BLaER1 treated with 17β-estradiol and CSF1 and Interleukin-3, amounts not matched to agents 10 nM and 100 nM (cell line): ENCODE measurements at regions not wholly inside any gene's neighbourhood (a gene's known extent, or its start where the extent isn't known, plus 50 kb on each side); places are given as distances from the start of the nearest gene placed in this dataset.
A peak's percentile ranks its signal among the peaks of the same experiment; 100 is the strongest.

Source experiments
- H3K27ac ChIP-seq, 11 experiments: shearing (Covaris generic); formaldehyde crosslinking; 2 replicates each; pipeline ENCODE4 v1.8.1; 2022
- H3K27me3 ChIP-seq, 11 experiments: shearing (Covaris generic); formaldehyde crosslinking; 2 replicates each; pipeline ENCODE4 v1.8.1; 2022
- H3K36me3 ChIP-seq, 11 experiments: shearing (Covaris generic); formaldehyde crosslinking; 2 replicates each; pipeline ENCODE4 v1.8.1; 2022
- H3K4me1 ChIP-seq, 10 experiments: shearing (Covaris generic); formaldehyde crosslinking; 2 replicates each; pipeline ENCODE4 v1.8.1; 2022
- H3K4me2 ChIP-seq, 11 experiments: shearing (Covaris generic); formaldehyde crosslinking; 2 replicates each; pipeline ENCODE4 v1.8.1; 2022
- H3K4me3 ChIP-seq, 10 experiments: shearing (Covaris generic); formaldehyde crosslinking; 2 replicates each; pipeline ENCODE4 v1.8.1; 2022
- H3K9ac ChIP-seq, 11 experiments: shearing (Covaris generic); formaldehyde crosslinking; 2 replicates each; pipeline ENCODE4 v1.8.1; 2022
- H3K9me3 ChIP-seq, 11 experiments: shearing (Covaris generic); formaldehyde crosslinking; replicated peaks in 1 of 11; 2 replicates each; pipeline ENCODE4 v1.8.1; 2022
- H4K20me1 ChIP-seq, 11 experiments: shearing (Covaris generic); formaldehyde crosslinking; 2 replicates each; pipeline ENCODE4 v1.8.1; 2022
- Cebpa-rat ChIP-seq, 11 experiments: shearing (Covaris generic); IDR thresholded peaks; 2 replicates each; pipeline ENCODE4 v1.8.1; 2022

DNA sequence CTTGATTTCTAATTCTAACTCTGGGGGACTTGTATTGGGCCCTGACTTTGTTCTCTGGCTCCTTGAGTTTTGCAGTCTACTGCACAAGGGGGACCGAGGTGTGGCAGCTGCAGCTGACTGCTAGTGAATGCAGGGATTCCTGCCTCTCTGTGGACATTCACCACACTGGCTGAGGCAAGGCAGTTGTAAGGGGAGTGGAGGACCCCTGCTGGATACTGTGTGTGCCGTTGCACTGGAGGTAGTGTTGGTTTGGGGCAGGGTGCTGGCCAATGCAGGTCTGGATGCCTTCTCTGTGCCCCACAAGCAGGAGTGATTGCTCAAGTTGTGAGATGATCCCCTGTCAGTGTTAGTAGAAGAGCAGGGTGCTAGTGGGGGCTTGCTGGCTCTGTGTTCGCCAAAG, 626.1 kb downstream of the SQOR start:
- H3K27ac ChIP-seq, result no peak overlapping the region
- H3K4me1 ChIP-seq, result no peaks in the 10 kb centered on the region
- no peaks in the 10 kb centered on the region for H3K27me3 ChIP-seq
- TF ChIP-seq Cebpa-rat (IDR thresholded peaks at IDR 0.05), result no peak
- H3K4me2 ChIP-seq, result no peak overlapping the region
- H3K36me3 ChIP-seq, result no peaks in the 10 kb centered on the region
- peaks cover 0 to 14% (median 0%) of the 10 kb centered on the region in 11 experiments; a peak in 2 of 22 replicates for H3K9me3 ChIP-seq
- no peaks in the 10 kb centered on the region for H4K20me1 ChIP-seq
- no peak overlapping the region for H3K4me3 ChIP-seq
- no peak overlapping the region for H3K9ac ChIP-seq

DNA sequence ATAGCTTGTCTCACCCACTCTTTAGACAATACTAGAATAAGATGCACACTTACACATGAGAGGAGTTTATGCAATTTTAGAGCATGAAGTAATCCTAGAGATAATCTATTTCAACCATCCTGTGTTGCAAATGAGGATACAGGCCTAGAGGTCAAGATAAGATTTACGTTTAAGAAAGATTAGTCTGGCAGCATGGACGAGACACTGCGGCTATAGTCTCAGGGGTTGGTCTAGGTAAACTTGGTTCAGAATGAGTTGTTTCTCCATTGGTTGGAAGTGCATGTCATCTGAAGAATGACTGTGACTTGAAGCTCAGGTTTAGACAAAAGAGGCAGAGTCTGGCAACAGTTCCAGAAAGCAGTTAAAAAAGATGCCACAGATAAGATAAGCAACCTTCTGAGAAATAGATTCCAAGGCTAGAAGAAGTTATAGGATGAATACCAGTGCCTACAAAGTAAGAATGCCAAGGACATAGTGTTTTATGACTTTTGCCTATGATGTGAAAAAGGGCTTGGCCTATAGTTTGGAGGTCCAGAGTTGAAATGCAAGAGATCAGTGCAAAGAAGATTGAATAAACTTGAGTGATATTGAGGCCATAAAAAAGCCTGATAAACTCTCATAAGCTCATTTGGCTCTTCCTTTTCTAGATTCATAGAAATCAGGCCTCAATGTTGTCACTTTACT, 631.0 kb downstream of the SQOR start:
- no peak overlapping the region for H3K9ac ChIP-seq
- TF ChIP-seq Cebpa-rat (IDR thresholded peaks at IDR 0.05), result no peak
- no peak overlapping the region for H3K27ac ChIP-seq

DNA sequence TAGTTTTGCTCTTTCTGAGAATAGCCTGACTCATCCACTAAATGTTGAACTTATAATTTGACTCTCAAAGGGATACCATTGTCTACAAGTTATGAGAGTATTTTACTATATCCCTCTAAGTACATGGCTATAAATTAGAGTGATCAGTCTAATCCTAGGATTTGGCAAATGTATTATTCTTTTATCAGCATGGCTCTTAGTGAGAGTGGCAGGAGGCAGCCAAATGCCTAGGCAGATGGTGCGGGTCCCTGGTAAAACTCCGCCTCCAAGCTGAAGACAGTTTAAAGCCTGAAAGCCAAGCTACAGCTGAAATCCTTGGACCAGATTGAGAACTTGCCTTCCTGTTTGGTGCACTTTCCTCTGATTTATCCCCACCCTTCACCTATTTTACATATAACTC, 631.8 kb downstream of the SQOR start:
- H3K4me1 ChIP-seq, result no peaks in the 10 kb centered on the region
- H3K4me3 ChIP-seq, result no peak overlapping the region
- no peaks in the 10 kb centered on the region for H3K36me3 ChIP-seq
- H4K20me1 ChIP-seq, result no peaks in the 10 kb centered on the region
- no peak for TF ChIP-seq Cebpa-rat (IDR thresholded peaks at IDR 0.05)
- H3K27me3 ChIP-seq, result no peaks in the 10 kb centered on the region
- H3K4me2 ChIP-seq, result no peak overlapping the region
- H3K27ac ChIP-seq, result no peak overlapping the region
- no peak overlapping the region for H3K9ac ChIP-seq
- H3K9me3 ChIP-seq, result 0 out of 22 replicates have a peak, but pooled peaks cover 0 to 6% (median 0%) of the 10 kb centered on the region in 11 experiments

More for the DNA sequence above, 631.0 kb downstream of the SQOR start:
- Histone ChIP-seq H3K27me3 (no peaks in the 10 kb centered on the region), H3K9me3 (peaks cover 0 to 10% (median 0%) of the 10 kb centered on the region in 11 experiments; a peak in 2 of 22 replicates), H3K36me3 (no peaks in the 10 kb centered on the region), H3K4me3 (no peak overlapping the region), H4K20me1 (no peaks in the 10 kb centered on the region), H3K4me2 (no peak overlapping the region), H3K4me1 (no peaks in the 10 kb centered on the region)

DNA sequence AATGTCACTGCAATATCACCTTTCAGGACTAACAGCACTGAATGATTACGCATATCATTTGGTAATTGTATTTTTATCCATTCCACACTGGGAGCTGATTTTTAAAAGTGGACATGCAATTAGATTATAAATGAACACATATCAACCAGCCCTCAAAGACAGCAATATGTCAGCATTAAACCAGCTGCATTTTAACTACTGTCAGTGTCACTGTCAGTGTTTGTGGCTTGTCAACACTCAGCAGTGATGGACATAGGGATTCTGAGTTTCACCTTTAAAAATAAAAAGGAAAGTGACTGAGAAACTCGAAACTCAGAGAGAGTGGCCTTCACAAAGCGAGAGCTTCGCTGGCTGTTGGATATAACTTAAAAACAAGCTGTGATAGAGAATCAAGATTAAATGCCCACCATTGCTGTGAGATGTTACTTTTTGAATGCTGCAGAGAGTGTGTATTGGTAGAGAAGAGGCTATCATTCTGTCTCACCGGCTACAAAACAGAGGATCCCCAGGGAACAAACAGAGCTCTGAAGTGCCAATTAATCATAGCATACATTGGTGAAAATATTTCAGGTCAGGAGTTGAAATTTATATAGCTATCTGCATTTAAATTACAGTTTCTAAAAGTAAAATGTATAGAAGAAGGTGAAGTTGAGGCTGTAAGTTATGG, 635.8 kb downstream of the SQOR start:
- TF ChIP-seq Cebpa-rat (IDR thresholded peaks at IDR 0.05), result no peak
- no peaks in the 10 kb centered on the region for H3K36me3 ChIP-seq
- H3K4me1 ChIP-seq, result no peaks in the 10 kb centered on the region
- no peak overlapping the region for H3K27ac ChIP-seq
- no peaks in the 10 kb centered on the region for H3K27me3 ChIP-seq
- H4K20me1 ChIP-seq, result no peaks in the 10 kb centered on the region
- no peaks in the 10 kb centered on the region for H3K9me3 ChIP-seq
- H3K4me2 ChIP-seq, result no peak overlapping the region
- H3K4me3 ChIP-seq, result no peak overlapping the region
- no peak overlapping the region for H3K9ac ChIP-seq

DNA sequence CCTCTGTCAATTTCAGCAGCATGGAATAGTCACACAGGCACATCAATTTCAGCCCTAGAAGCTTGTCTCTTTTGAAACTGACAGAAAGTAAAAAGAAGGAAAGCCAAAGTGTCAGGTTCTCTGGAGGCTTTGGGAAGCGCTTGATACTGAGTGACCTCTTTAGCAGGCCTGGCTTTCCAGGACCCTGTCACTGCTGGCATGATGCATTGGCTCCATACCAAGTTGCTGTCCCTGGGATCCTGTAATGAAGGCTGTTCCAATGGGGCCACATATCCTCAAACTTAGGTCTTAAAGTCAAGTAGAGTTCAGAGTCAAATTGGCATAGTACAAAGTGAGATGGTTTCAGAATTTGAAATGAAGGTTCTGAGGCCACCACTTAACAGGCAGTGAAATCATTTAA, 640.9 kb downstream of the SQOR start:
- Histone ChIP-seq H3K36me3 (no peaks in the 10 kb centered on the region), H3K27me3 (no peaks in the 10 kb centered on the region), H3K4me1 (peaks cover 5 to 25% (median 16%) of the 10 kb centered on the region in 10 experiments; a peak in 15 of 20 replicates), H3K4me2 (no peak overlapping the region), H3K9me3 (no peaks in the 10 kb centered on the region), H3K4me3 (no peak overlapping the region), H3K9ac (no peak overlapping the region), H3K27ac (no peak overlapping the region), H4K20me1 (no peaks in the 10 kb centered on the region)
- TF ChIP-seq Cebpa-rat (IDR thresholded peaks at IDR 0.05), result no peak

DNA sequence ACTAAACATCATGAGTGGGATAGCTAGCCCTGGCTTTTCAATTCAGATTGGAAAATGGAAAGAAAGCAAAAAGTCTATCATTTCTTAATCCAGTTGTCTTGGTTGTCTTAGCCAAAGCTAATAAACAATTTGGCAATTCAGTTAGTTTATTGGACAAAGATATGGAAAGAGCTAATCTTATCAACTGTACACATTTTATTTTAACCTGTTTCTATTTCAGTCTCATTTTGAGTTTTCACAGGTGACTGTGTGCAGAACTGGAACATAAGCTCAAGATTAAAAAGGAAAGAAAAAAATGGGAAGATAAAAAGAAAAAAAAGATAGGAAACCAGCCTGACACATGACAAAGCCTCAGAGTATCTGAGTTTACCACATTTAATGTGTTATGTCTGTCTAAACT, 642.6 kb downstream of the SQOR start:
- Histone ChIP-seq H3K4me1 (peaks cover 5 to 25% (median 16%) of the 10 kb centered on the region in 10 experiments; a peak in 15 of 20 replicates), H4K20me1 (no peaks in the 10 kb centered on the region), H3K9ac (no peak overlapping the region), H3K27me3 (no peaks in the 10 kb centered on the region), H3K9me3 (no peaks in the 10 kb centered on the region), H3K36me3 (no peaks in the 10 kb centered on the region), H3K4me2 (peak overlapping the region in 7 of 11 experiments; percentile 0 to 58 (median 44); a peak in 5 of 22 replicates), H3K27ac (no peak overlapping the region), H3K4me3 (no peak overlapping the region)
- TF ChIP-seq Cebpa-rat (IDR thresholded peaks at IDR 0.05), result no peak

DNA sequence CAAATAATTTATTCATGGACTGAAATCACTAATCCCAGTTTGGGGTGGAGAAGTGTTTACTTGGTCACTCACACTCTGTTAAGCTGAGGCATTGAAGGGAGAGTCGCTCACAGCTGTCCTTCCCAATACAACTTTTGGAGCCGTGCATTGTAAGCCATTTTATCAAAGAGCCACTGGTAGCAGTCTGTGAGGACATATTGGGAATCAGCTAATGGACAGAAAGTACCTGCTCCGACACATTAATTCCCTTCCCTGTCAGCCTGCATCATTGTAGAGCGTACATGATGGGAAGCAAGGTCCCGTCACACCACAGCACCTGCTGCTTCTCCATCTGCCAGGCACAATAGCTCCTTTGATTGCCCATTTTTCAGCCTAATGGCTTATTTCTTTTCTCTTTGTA, 643.2 kb downstream of the SQOR start:
- Histone ChIP-seq H4K20me1 (no peaks in the 10 kb centered on the region), H3K9me3 (no peaks in the 10 kb centered on the region), H3K36me3 (no peaks in the 10 kb centered on the region), H3K27ac (no peak overlapping the region; a peak in 1 of 22 replicates), H3K9ac (no peak overlapping the region), H3K27me3 (no peaks in the 10 kb centered on the region), H3K4me1 (peaks cover 5 to 25% (median 16%) of the 10 kb centered on the region in 10 experiments; a peak in 15 of 20 replicates), H3K4me2 (peak overlapping the region in 10 of 11 experiments; percentile 0 to 58 (median 39); a peak in 13 of 22 replicates), H3K4me3 (no peak overlapping the region)
- TF ChIP-seq Cebpa-rat (IDR thresholded peaks at IDR 0.05), result no peak

DNA sequence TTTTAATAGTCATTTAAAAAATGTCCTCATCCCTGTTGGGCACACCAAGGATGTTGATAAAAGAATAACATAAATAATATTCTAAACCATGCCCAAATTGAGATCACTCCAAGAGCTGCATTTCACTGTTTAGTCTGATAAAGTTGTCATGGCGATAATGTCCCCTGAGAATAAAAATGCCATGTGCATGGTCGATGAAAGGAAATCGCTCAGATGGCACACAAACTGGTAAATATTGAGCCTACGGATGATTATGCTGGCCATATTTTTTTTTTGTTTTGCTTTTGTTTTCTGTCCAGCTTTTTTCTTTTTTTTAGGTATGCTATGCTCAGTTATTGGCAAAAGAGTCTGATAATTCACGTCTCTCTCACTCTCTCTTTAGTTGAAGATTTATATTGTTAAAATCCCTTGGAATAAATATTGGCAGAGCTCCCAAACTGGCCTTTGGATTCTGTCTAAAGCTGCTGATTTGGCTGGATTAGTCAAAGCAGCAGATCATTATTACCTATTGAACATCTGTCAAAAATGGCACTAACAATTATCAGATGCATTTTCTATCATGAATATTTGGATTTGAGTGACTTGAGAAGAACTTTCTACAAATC, 643.8 kb downstream of the SQOR start:
- no peak for TF ChIP-seq Cebpa-rat (IDR thresholded peaks at IDR 0.05)
- no peak overlapping the region for H3K4me3 ChIP-seq
- no peaks in the 10 kb centered on the region for H3K9me3 ChIP-seq
- no peak overlapping the region; a peak in 1 of 22 replicates for H3K27ac ChIP-seq
- H4K20me1 ChIP-seq, result no peaks in the 10 kb centered on the region
- peak overlapping the region in 9 of 11 experiments; percentile 9 to 58 (median 40); a peak in 13 of 22 replicates for H3K4me2 ChIP-seq
- H3K36me3 ChIP-seq, result no peaks in the 10 kb centered on the region
- no peaks in the 10 kb centered on the region for H3K27me3 ChIP-seq
- H3K9ac ChIP-seq, result no peak overlapping the region
- peaks cover 5 to 25% (median 16%) of the 10 kb centered on the region in 10 experiments; a peak in 15 of 20 replicates for H3K4me1 ChIP-seq

DNA sequence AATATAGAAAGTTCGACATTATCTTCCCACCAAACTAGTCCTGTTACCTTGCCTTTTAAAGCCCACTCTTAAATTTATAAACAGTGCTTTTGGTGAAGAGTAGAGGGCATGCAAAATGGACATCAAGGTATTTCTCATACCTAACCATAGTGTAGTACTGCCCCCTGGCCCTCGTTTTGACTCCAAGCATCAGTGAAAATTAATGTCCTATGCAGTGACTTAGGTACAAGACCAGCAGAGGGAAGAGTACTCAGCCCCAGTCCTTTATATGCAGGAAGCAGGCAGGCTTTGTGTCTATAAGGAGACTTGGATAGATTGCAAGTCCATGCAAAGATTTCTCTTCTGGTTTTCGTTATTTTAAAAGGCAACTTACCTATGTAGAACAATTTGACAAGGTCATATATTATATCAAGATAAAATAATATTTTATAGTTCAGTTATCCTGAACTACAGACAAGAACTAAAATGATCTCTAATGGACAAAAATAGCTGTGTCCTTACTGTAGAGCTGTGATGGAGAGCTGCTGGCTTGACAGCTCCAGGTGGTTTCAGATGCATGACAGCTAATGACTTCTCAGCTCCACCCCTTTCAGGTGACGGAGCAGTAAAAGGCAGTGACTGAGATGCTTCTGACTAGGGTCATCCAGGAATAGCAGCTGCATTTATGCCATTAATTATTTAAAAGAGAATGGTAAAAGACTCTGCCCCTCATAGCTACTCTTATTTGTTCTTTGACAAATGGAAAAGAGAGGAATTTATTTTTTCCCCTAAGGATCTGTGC, 646.1 kb downstream of the SQOR start:
- H3K4me2 ChIP-seq, result no peak overlapping the region

More for the DNA sequence above, 646.1 kb downstream of the SQOR start:
- Histone ChIP-seq H4K20me1 (no peaks in the 10 kb centered on the region), H3K27ac (no peak overlapping the region), H3K36me3 (no peaks in the 10 kb centered on the region), H3K4me1 (peaks cover 5 to 25% (median 16%) of the 10 kb centered on the region in 10 experiments; a peak in 15 of 20 replicates), H3K27me3 (no peaks in the 10 kb centered on the region), H3K4me3 (no peak overlapping the region), H3K9me3 (no peaks in the 10 kb centered on the region; a peak in 1 of 22 replicates), H3K9ac (no peak overlapping the region)
- TF ChIP-seq Cebpa-rat (IDR thresholded peaks at IDR 0.05), result no peak
